ENCODE measurements at regions not wholly inside any gene's neighbourhood (a gene's known extent, or its start where the extent isn't known, plus 50 kb on each side); places are given as distances from the start of the nearest gene placed in this dataset.

- DNase-seq: no peak
These were observed 1331.2 kb upstream of the GBE1 start for GRCh38 chr3:83092521-83093221.

GRCh38 chr3:83076041-83076440 is 1314.6 kb upstream of the GBE1 start:
- H3K36me3 ChIP-seq: no peaks in the 10 kb centered on the region
- WGBS, 2 donors: 70 to 74% methylated on average over 6 of the region's 6 CpGs
- H3K27me3 ChIP-seq: no peaks in the 10 kb centered on the region
- no peak for TF ChIP-seq CTCF (IDR thresholded peaks at IDR 0.05)
- DNase-seq (no peak), ATAC-seq (no peak)
- intact Hi-C loops (cut with DNase I): no loop called here
- no peak overlapping the region for H3K27ac ChIP-seq
- H3K9me3 ChIP-seq: peaks cover 0 to 6% (median 0%) of the 10 kb centered on the region in 11 donors
- H3K4me1 ChIP-seq: no peaks in the 10 kb centered on the region
- H3K4me3 ChIP-seq: no peak overlapping the region

More at GRCh38 chr3:83092521-83093221, 1331.2 kb upstream of the GBE1 start:
- ATAC-seq: no peak
- Histone ChIP-seq H3K4me3 (no peak overlapping the region), H3K36me3 (no peaks in the 10 kb centered on the region), H3K27me3 (no peaks in the 10 kb centered on the region), H3K27ac (no peak overlapping the region), H3K9me3 (no peaks in the 10 kb centered on the region), H3K4me1 (no peaks in the 10 kb centered on the region)
- 72 to 79% methylated on average over 2 of the region's 2 CpGs for WGBS, 2 donors
- TF ChIP-seq CTCF (IDR thresholded peaks at IDR 0.05): no peak
- intact Hi-C loops (cut with DNase I): no loop called here

- no peaks in the 10 kb centered on the region for H3K36me3 ChIP-seq
- DNase-seq (no peak), ATAC-seq (no peak)
- intact Hi-C loops (cut with DNase I): no loop called here
- no peak overlapping the region for H3K4me3 ChIP-seq
- H3K27ac ChIP-seq: no peak overlapping the region
- TF ChIP-seq CTCF (IDR thresholded peaks at IDR 0.05): no peak
- no peaks in the 10 kb centered on the region for H3K4me1 ChIP-seq
- peaks cover 0 to 6% (median 0%) of the 10 kb centered on the region in 11 donors for H3K9me3 ChIP-seq
- no peaks in the 10 kb centered on the region for H3K27me3 ChIP-seq
These were observed 1313.0 kb upstream of the GBE1 start for GRCh38 chr3:83074485-83074884.

GRCh38 chr3:83065851-83066460 is 1304.5 kb upstream of the GBE1 start:
- Histone ChIP-seq H3K4me3 (no peak overlapping the region), H3K36me3 (no peaks in the 10 kb centered on the region), H3K27me3 (no peaks in the 10 kb centered on the region), H3K27ac (no peak overlapping the region), H3K9me3 (peaks cover 0 to 60% (median 7%) of the 10 kb centered on the region in 11 donors), H3K4me1 (no peaks in the 10 kb centered on the region)
- no peak for ATAC-seq
- intact Hi-C loops (cut with DNase I): no loop called here
- no peak for DNase-seq
- TF ChIP-seq CTCF (IDR thresholded peaks at IDR 0.05): no peak
- whole genome bisulfite sequencing, 2 donors: 61 to 71% methylated on average over 2 of the region's 2 CpGs

Measured in heart right ventricle (tissue), 16 donors.